Panc1 (cell line): ENCODE measurements at regions not wholly inside any gene's neighbourhood (a gene's known extent, or its start where the extent isn't known, plus 50 kb on each side); places are given as distances from the start of the nearest gene placed in this dataset.

Experiments
- CTCF ChIP-seq: fragments of 450-650 bp; IDR thresholded peaks from 2 replicates; pipeline ENCODE4 v1.5.1; 2017; ENCODE audit warnings: mild to moderate bottlenecking
- POLR2AphosphoS5 ChIP-seq: IDR thresholded peaks from 2 replicates; pipeline ENCODE4 v1.6.1; 2012; ENCODE audit warnings: mild to moderate bottlenecking, low read depth, low read length, moderate library complexity
- REST ChIP-seq, 2 experiments: IDR thresholded peaks; 2 replicates each; pipeline ENCODE4 v1.6.1; 2011 to 2012; ENCODE audit warnings: low read depth in 2 of 2, control low read depth in 1 of 2, low read length in 1 of 2, mild to moderate bottlenecking in 1 of 2, moderate library complexity in 1 of 2; ENCODE audit not compliant: insufficient read depth in 1 of 2

GRCh38 chr15:88342666-88343065, 86.1 kb upstream of the NTRK3 start:
- TF ChIP-seq CTCF, result no peak
- no peak for TF ChIP-seq POLR2AphosphoS5
- TF ChIP-seq REST (IDR thresholded peaks at IDR 0.05; ENCODE audit: insufficient read depth in 1 of 2, low read depth in 2 of 2, low read length in 1 of 2), result no peak
